ENCODE measurements at regions not wholly inside any gene's neighbourhood (a gene's known extent, or its start where the extent isn't known, plus 50 kb on each side); places are given as distances from the start of the nearest gene placed in this dataset.

- TF ChIP-seq, protein P1, sequence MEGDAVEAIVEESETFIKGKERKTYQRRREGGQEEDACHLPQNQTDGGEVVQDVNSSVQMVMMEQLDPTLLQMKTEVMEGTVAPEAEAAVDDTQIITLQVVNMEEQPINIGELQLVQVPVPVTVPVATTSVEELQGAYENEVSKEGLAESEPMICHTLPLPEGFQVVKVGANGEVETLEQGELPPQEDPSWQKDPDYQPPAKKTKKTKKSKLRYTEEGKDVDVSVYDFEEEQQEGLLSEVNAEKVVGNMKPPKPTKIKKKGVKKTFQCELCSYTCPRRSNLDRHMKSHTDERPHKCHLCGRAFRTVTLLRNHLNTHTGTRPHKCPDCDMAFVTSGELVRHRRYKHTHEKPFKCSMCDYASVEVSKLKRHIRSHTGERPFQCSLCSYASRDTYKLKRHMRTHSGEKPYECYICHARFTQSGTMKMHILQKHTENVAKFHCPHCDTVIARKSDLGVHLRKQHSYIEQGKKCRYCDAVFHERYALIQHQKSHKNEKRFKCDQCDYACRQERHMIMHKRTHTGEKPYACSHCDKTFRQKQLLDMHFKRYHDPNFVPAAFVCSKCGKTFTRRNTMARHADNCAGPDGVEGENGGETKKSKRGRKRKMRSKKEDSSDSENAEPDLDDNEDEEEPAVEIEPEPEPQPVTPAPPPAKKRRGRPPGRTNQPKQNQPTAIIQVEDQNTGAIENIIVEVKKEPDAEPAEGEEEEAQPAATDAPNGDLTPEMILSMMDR (CRISPR knock-in tag; IDR thresholded peaks at IDR 0.05): peak; percentile 88
- TF ChIP-seq, protein P2, sequence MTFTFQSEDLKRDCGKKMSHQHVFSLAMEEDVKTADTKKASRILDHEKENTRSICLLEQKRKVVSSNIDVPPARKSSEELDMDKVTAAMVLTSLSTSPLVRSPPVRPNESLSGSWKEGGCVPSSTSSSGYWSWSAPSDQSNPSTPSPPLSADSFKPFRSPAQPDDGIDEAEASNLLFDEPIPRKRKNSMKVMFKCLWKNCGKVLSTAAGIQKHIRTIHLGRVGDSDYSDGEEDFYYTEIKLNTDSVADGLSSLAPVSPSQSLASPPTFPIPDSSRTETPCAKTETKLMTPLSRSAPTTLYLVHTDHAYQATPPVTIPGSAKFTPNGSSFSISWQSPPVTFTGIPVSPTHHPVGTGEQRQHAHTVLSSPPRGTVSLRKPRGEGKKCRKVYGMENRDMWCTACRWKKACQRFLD (CRISPR knock-in tag; IDR thresholded peaks at IDR 0.05; ENCODE audit: borderline replicate concordance): 0 out of 2 replicates have a peak, but pooled peaks have one; percentile 40
- no peak; the same call in 1 of the 2 replicates for TF ChIP-seq MYC (CRISPR knock-in tag; IDR thresholded peaks at IDR 0.05; ENCODE audit: borderline replicate concordance)
Measured at GRCh38 chr20:4091490-4092479, 56.8 kb upstream of the SMOX start.
